GM12878 (cell line): ENCODE measurements at regions not wholly inside any gene's neighbourhood (a gene's known extent, or its start where the extent isn't known, plus 50 kb on each side); places are given as distances from the start of the nearest gene placed in this dataset.

ENCODE experiments used
- ATAC-seq: fragments of 200-7000 bp; cut with Tn5 transposase; 3 replicates; pipeline ENCODE4 v1.9.1; 2020; ENCODE audit warnings: mild to moderate bottlenecking, moderate library complexity
- BruUV-seq: library from RNA; stranded (reverse); fragments of 400-500 nt; replicated peaks from 2 replicates; lab custom pipeline; 2021; lab: Mats Ljungman, UMichigan
- CTCF ChIA-PET: fragments of 300-600 bp; sonication (Branson Sonifier 250); formaldehyde crosslinking; extraction: SDS; loops from one replicate; lab custom pipeline; 2021; ENCODE audit warnings: inconsistent platforms; lab: Yijun Ruan, JAX
- POLR2A ChIA-PET: fragments of 350-600 bp; formaldehyde crosslinking; extraction: SDS; loops from one replicate; lab custom pipeline; 2021; ENCODE audit warnings: inconsistent platforms; lab: Charles Lee
- RAD21 ChIA-PET: fragments of 300-600 bp; sonication (Branson Sonifier 250); formaldehyde crosslinking; loops from one replicate; lab custom pipeline; 2023; ENCODE audit warnings: antibody characterized with exemption; ENCODE audit not compliant: unreplicated experiment; lab: Charles Lee
- SMC1A ChIA-PET: fragments of 300-600 bp; sonication (Branson Sonifier 250); formaldehyde crosslinking; loops from one replicate; lab custom pipeline; 2023; ENCODE audit not compliant: unreplicated experiment, uncharacterized antibody; lab: Charles Lee
- DNase-seq: peaks from one replicate; pipeline ENCODE4 v3.0.0-alpha.2; 2011; ENCODE audit warnings: low read depth, low spot score
- FAIRE-seq: peaks from 3 replicates; lab custom pipeline; 2011; peaks lifted over from hg19 to GRCh38; lab: Jason Lieb, UNC
- H2AFZ ChIP-seq: 2 replicates; pipeline ENCODE4 v1.6.0; 2011; ENCODE audit warnings: low read depth, low read length, control low read depth; ENCODE audit not compliant: control insufficient read depth
- H3K27ac ChIP-seq: 2 replicates; pipeline ENCODE4 v1.5.1; 2011; ENCODE audit warnings: control low read depth; ENCODE audit not compliant: control insufficient read depth, insufficient read depth
- H3K27me3 ChIP-seq, 2 experiments: replicated peaks in 1 of 2; 2 replicates each; pipeline versions ENCODE4 v1.6.0 to v1.6.1; 2011; ENCODE audit warnings: low read length in 1 of 2; ENCODE audit not compliant: control insufficient read depth in 2 of 2, insufficient read depth in 2 of 2
- H3K36me3 ChIP-seq, 2 experiments: 2 replicates each; pipeline ENCODE4 v1.5.1; 2011; ENCODE audit warnings: low read length in 1 of 2; ENCODE audit not compliant: control insufficient read depth in 2 of 2, insufficient read depth in 2 of 2
- H3K4me1 ChIP-seq: 2 replicates; pipeline ENCODE4 v1.6.1; 2011; ENCODE audit warnings: mild to moderate bottlenecking, low read length, moderate library complexity, mixed read lengths; ENCODE audit not compliant: control insufficient read depth, insufficient read depth
- H3K4me2 ChIP-seq: 2 replicates; pipeline ENCODE4 v1.6.0; 2011; ENCODE audit warnings: control low read depth; ENCODE audit not compliant: control insufficient read depth, insufficient read depth
- H3K4me3 ChIP-seq: fragments of 200-600 bp; sonication (generic); 2 replicates; pipeline ENCODE4 v1.5.1; 2016
- H3K79me2 ChIP-seq: 2 replicates; pipeline ENCODE4 v1.6.0; 2011; ENCODE audit warnings: low read length; ENCODE audit not compliant: control insufficient read depth, insufficient read depth
- H3K9ac ChIP-seq: 2 replicates; pipeline ENCODE4 v1.8.0; 2011; ENCODE audit warnings: low read length, control low read depth, mixed read lengths; ENCODE audit not compliant: control insufficient read depth, insufficient read depth
- H3K9me3 ChIP-seq: replicated peaks from 3 replicates; pipeline ENCODE4 v1.5.1; 2011; ENCODE audit warnings: mild to moderate bottlenecking, low read length; ENCODE audit not compliant: control insufficient read depth, insufficient read depth
- H4K20me1 ChIP-seq: 2 replicates; pipeline ENCODE4 v1.6.0; 2011; ENCODE audit not compliant: control insufficient read depth, insufficient read depth
- BCL11A ChIP-seq: IDR thresholded peaks from 2 replicates; pipeline ENCODE4 v1.6.1; 2011; ENCODE audit warnings: low read depth, low read length
- BCL3 ChIP-seq: IDR thresholded peaks from 2 replicates; pipeline ENCODE4 v1.6.1; 2011; ENCODE audit warnings: borderline replicate concordance, low read depth, mild to moderate bottlenecking, moderate library complexity, low read length; ENCODE audit not compliant: insufficient read depth, poor library complexity, severe bottlenecking
- BRCA1 ChIP-seq: IDR thresholded peaks from 2 replicates; pipeline ENCODE4 v1.6.1; 2011; ENCODE audit warnings: low read depth, low read length, improper control_type of control experiment
- EP300 ChIP-seq, 2 experiments: fragments of 150-350 bp in 1 of 2; IDR thresholded peaks; 2 replicates each; pipeline ENCODE4 v1.6.1; 2011 to 2012; ENCODE audit warnings: low read depth in 2 of 2, low read length in 2 of 2, borderline replicate concordance in 1 of 2, improper control_type of control experiment in 1 of 2, inconsistent platforms in 1 of 2; ENCODE audit not compliant: control insufficient read depth in 1 of 2
- GATAD2B ChIP-seq: fragments of 450-650 bp; conservative IDR thresholded peaks from 2 replicates; pipeline ENCODE4 v1.6.1; 2017; ENCODE audit warnings: low read depth, mild to moderate bottlenecking, moderate library complexity
- HDAC2 ChIP-seq: fragments of 200-600 bp; sonication (generic); IDR thresholded peaks from 2 replicates; pipeline ENCODE4 v1.6.1; 2017
- HDGF ChIP-seq: fragments of 450-650 bp; IDR thresholded peaks from 2 replicates; pipeline ENCODE4 v1.6.1; 2016; ENCODE audit warnings: antibody characterized with exemption
- IRF5 ChIP-seq: fragments of 450-650 bp; IDR thresholded peaks from 2 replicates; pipeline ENCODE4 v1.6.1; 2017; ENCODE audit warnings: borderline replicate concordance
- KDM1A ChIP-seq: fragments of 200-600 bp; sonication (generic); IDR thresholded peaks from 2 replicates; pipeline ENCODE4 v1.6.1; 2016; ENCODE audit warnings: borderline replicate concordance
- MYB ChIP-seq: fragments of 150-350 bp; IDR thresholded peaks from 2 replicates; pipeline ENCODE4 v1.6.1; 2014; ENCODE audit warnings: mild to moderate bottlenecking, low read depth, low read length, borderline replicate concordance
- PKNOX1 ChIP-seq: fragments of 450-650 bp; IDR thresholded peaks from 2 replicates; pipeline ENCODE4 v1.6.1; 2016; ENCODE audit warnings: mild to moderate bottlenecking
- RBBP5 ChIP-seq: fragments of 200-600 bp; sonication (generic); conservative IDR thresholded peaks from 2 replicates; pipeline ENCODE4 v1.6.1; 2016
- SIN3A ChIP-seq: IDR thresholded peaks from 2 replicates; pipeline ENCODE4 v1.6.1; 2012; ENCODE audit warnings: low read depth, low read length, improper control_type of control experiment
- SREBF2 ChIP-seq: IDR thresholded peaks from 2 replicates; pipeline ENCODE4 v1.6.1; 2012; ENCODE audit warnings: mild to moderate bottlenecking, low read length
- SUZ12 ChIP-seq: fragments of 200-600 bp; sonication (generic); IDR thresholded peaks from one replicate; pipeline ENCODE4 v1.6.1; 2018; ENCODE audit warnings: antibody characterized with exemption, mild to moderate bottlenecking; ENCODE audit not compliant: unreplicated experiment
- WRNIP1 ChIP-seq: IDR thresholded peaks from 2 replicates; pipeline ENCODE4 v1.6.1; 2011; ENCODE audit warnings: low read depth, low read length, improper control_type of control experiment, borderline replicate concordance
- ZNF384 ChIP-seq: IDR thresholded peaks from 2 replicates; pipeline ENCODE4 v1.6.1; 2012; ENCODE audit warnings: low read depth, mild to moderate bottlenecking, low read length, improper control_type of control experiment, borderline replicate concordance
- ZNF622 ChIP-seq: fragments of 450-650 bp; IDR thresholded peaks from 2 replicates; pipeline ENCODE4 v1.6.1; 2017; ENCODE audit warnings: mild to moderate bottlenecking, inconsistent platforms
- ZZZ3 ChIP-seq: IDR thresholded peaks from 2 replicates; pipeline ENCODE4 v1.6.1; 2011; ENCODE audit warnings: low read depth; ENCODE audit not compliant: control insufficient read depth, insufficient read length
- WGBS: methylation state at CpG from one replicate; pipeline ENCODE4 v1.1.6; 2016; ENCODE audit warnings: low lambda C conversion rate; ENCODE audit not compliant: insufficient replicate concordance, insufficient coverage; ENCODE audit errors: missing lambda C conversion rate; 5-methylcytosine and 5-hydroxymethylcytosine counted together
- in situ Hi-C: fragments of 300-500 bp; cut with MboI; formaldehyde crosslinking; loops from 9 replicates; pipeline ENCODE4 v1.14.3; 2018; ENCODE audit warnings: mixed read lengths
- intact Hi-C: fragments of 100-400 bp; cut with micrococcal nuclease; formaldehyde crosslinking; loops from one replicate; pipeline ENCODE4 v1.14.2; 2022; ENCODE audit not compliant: unreplicated experiment

GRCh38 chr14:85239791-85240190 lies 290.2 kb upstream of the FLRT2 start:
- no peak for ATAC-seq
- H3K27ac ChIP-seq: no peak overlapping the region
- CTCF ChIA-PET: no interaction called here
- H4K20me1 ChIP-seq: no peaks in the 10 kb centered on the region
- WGBS: 7% methylated on average over 1 of the region's 1 CpG
- intact Hi-C loops: no loop called here
- no peak for TF ChIP-seq HDGF
- no peak for TF ChIP-seq HDAC2
- TF ChIP-seq RBBP5: no peak
- TF ChIP-seq BCL3: no peak
- no peak for TF ChIP-seq BRCA1
- no peak for TF ChIP-seq EP300 (IDR thresholded peaks at IDR 0.05; ENCODE audit: borderline replicate concordance in 1 of 2, control insufficient read depth in 1 of 2, low read depth in 2 of 2, low read length in 2 of 2)
- no peak for TF ChIP-seq PKNOX1
- TF ChIP-seq SREBF2: no peak
- TF ChIP-seq ZZZ3: no peak
- TF ChIP-seq WRNIP1: no peak
- no peak for TF ChIP-seq KDM1A
- no peak for TF ChIP-seq SIN3A
- TF ChIP-seq SUZ12: no peak
- TF ChIP-seq MYB: no peak
- no peak for TF ChIP-seq ZNF384
- no peak for TF ChIP-seq ZNF622
- TF ChIP-seq IRF5: no peak
- no peak for TF ChIP-seq BCL11A
- no peak for TF ChIP-seq GATAD2B
- POLR2A ChIA-PET: no interaction called here
- H3K4me1 ChIP-seq: no peaks in the 10 kb centered on the region
- no peak for FAIRE-seq
- DNase-seq: no peak
- no peak overlapping the region for H3K4me3 ChIP-seq
- H3K79me2 ChIP-seq: no peaks in the 10 kb centered on the region
- BruUV-seq: no TSS peak
- no peak overlapping the region for H3K4me2 ChIP-seq
- no peaks in the 10 kb centered on the region for H3K9me3 ChIP-seq
- H3K9ac ChIP-seq: no peak overlapping the region
- no peaks in the 10 kb centered on the region for H3K36me3 ChIP-seq
- RAD21 ChIA-PET: no interaction called here
- H2AFZ ChIP-seq: no peak overlapping the region
- SMC1A ChIA-PET: no interaction called here
- in situ Hi-C loops: no loop called here
- H3K27me3 ChIP-seq: no peaks in the 10 kb centered on the region
